ENCODE measurements at regions not wholly inside any gene's neighbourhood (a gene's known extent, or its start where the extent isn't known, plus 50 kb on each side); places are given as distances from the start of the nearest gene placed in this dataset.

GRCh38 chr6:105458551-105458950 is 55.7 kb upstream of the PREP start:
- Histone ChIP-seq H4K20me1 (ENCODE audit: control insufficient read depth, insufficient read depth, low read depth, low read length) (no peaks in the 10 kb centered on the region), H3K4me3 (ENCODE audit: low read length) (no peak overlapping the region), H3K27ac (ENCODE audit: low read depth, low read length) (no peak overlapping the region), H3K27me3 (ENCODE audit: control insufficient read depth, low read length) (peaks cover 13% of the 10 kb centered on the region), H3F3A (ENCODE audit: control insufficient read depth, insufficient read depth) (no peaks in the 10 kb centered on the region), H3K36me3 (ENCODE audit: control insufficient read depth, low read length) (no peaks in the 10 kb centered on the region), H3K79me2 (ENCODE audit: control insufficient read depth, low read length) (no peaks in the 10 kb centered on the region), H3K9me3 (ENCODE audit: control insufficient read depth, insufficient read depth, low read length) (no peaks in the 10 kb centered on the region), H3K4me2 (ENCODE audit: low read length) (no peak overlapping the region), H3K9me2 (replicated peaks; ENCODE audit: control insufficient read depth, low read length) (no peaks in the 10 kb centered on the region), H3K4me1 (ENCODE audit: control insufficient read depth, low read length) (no peaks in the 10 kb centered on the region)
- TF ChIP-seq EZH2phosphoT487 (IDR thresholded peaks at IDR 0.05; ENCODE audit: borderline replicate concordance, low read length), result no peak
- TF ChIP-seq CTCF (IDR thresholded peaks at IDR 0.05; ENCODE audit: low read depth, low read length, poor library complexity, severe bottlenecking), result no peak

GRCh38 chr6:105458084-105458483 is 55.2 kb upstream of the PREP start:
- Histone ChIP-seq H3K9me3 (ENCODE audit: control insufficient read depth, insufficient read depth, low read length) (no peaks in the 10 kb centered on the region), H3K9me2 (replicated peaks; ENCODE audit: control insufficient read depth, low read length) (no peaks in the 10 kb centered on the region), H3K4me3 (ENCODE audit: low read length) (no peak overlapping the region), H3K4me1 (ENCODE audit: control insufficient read depth, low read length) (no peaks in the 10 kb centered on the region), H3K27ac (ENCODE audit: low read depth, low read length) (no peak overlapping the region), H3K79me2 (ENCODE audit: control insufficient read depth, low read length) (no peaks in the 10 kb centered on the region), H4K20me1 (ENCODE audit: control insufficient read depth, insufficient read depth, low read depth, low read length) (no peaks in the 10 kb centered on the region), H3K4me2 (ENCODE audit: low read length) (no peak overlapping the region), H3K27me3 (ENCODE audit: control insufficient read depth, low read length) (peaks cover 13% of the 10 kb centered on the region), H3K36me3 (ENCODE audit: control insufficient read depth, low read length) (no peaks in the 10 kb centered on the region), H3F3A (ENCODE audit: control insufficient read depth, insufficient read depth) (no peaks in the 10 kb centered on the region)
- no peak for TF ChIP-seq CTCF (IDR thresholded peaks at IDR 0.05; ENCODE audit: low read depth, low read length, poor library complexity, severe bottlenecking)
- TF ChIP-seq EZH2phosphoT487 (IDR thresholded peaks at IDR 0.05; ENCODE audit: borderline replicate concordance, low read length), result no peak

GRCh38 chr6:105453968-105454367 is 51.1 kb upstream of the PREP start:
- Histone ChIP-seq H3K4me3 (ENCODE audit: low read length) (no peak overlapping the region), H3F3A (ENCODE audit: control insufficient read depth, insufficient read depth) (no peaks in the 10 kb centered on the region), H3K36me3 (ENCODE audit: control insufficient read depth, low read length) (no peaks in the 10 kb centered on the region), H3K79me2 (ENCODE audit: control insufficient read depth, low read length) (no peaks in the 10 kb centered on the region), H3K9me2 (replicated peaks; ENCODE audit: control insufficient read depth, low read length) (no peaks in the 10 kb centered on the region), H3K4me2 (ENCODE audit: low read length) (no peak overlapping the region), H3K4me1 (ENCODE audit: control insufficient read depth, low read length) (no peaks in the 10 kb centered on the region), H4K20me1 (ENCODE audit: control insufficient read depth, insufficient read depth, low read depth, low read length) (no peaks in the 10 kb centered on the region), H3K27me3 (ENCODE audit: control insufficient read depth, low read length) (peaks cover 3% of the 10 kb centered on the region), H3K9me3 (ENCODE audit: control insufficient read depth, insufficient read depth, low read length) (no peaks in the 10 kb centered on the region), H3K27ac (ENCODE audit: low read depth, low read length) (no peak overlapping the region)
- TF ChIP-seq EZH2phosphoT487 (IDR thresholded peaks at IDR 0.05; ENCODE audit: borderline replicate concordance, low read length) (no peak), CTCF (IDR thresholded peaks at IDR 0.05; ENCODE audit: low read depth, low read length, poor library complexity, severe bottlenecking) (no peak)

All from DOHH2 (cell line).